ENCODE measurements at regions not wholly inside any gene's neighbourhood (a gene's known extent, or its start where the extent isn't known, plus 50 kb on each side); places are given as distances from the start of the nearest gene placed in this dataset.
"Not testable (repeated sequence)": the region's sequence is repeated elsewhere in the genome, so short reads cannot be mapped to it uniquely, and the experiment has no call there.

- DNase-seq (ENCODE audit: low spot score) = not testable (repeated sequence)
These were observed 416.5 kb downstream of the ANKRD30B start for GRCh38 chr18:15164446-15164845.

- DNase-seq (ENCODE audit: low spot score) = peak; percentile 28
These were observed 417.1 kb downstream of the ANKRD30B start for GRCh38 chr18:15165048-15165447.

- DNase-seq (ENCODE audit: low spot score) = not testable (repeated sequence)
These were observed 445.1 kb downstream of the ANKRD30B start for GRCh38 chr18:15193028-15193427.

- DNase-seq (ENCODE audit: low spot score) = not testable (repeated sequence)
These were observed 445.8 kb downstream of the ANKRD30B start for GRCh38 chr18:15193813-15194212.

GRCh38 chr18:15197338-15198115 lies 449.6 kb downstream of the ANKRD30B start:
- not testable (repeated sequence) for DNase-seq (ENCODE audit: low spot score)

GRCh38 chr18:15198116-15198389 lies 450.1 kb downstream of the ANKRD30B start:
- DNase-seq (ENCODE audit: low spot score) = no peak

Measured in left forelimb (tissue), 1 donor.